ENCODE measurements at regions not wholly inside any gene's neighbourhood (a gene's known extent, or its start where the extent isn't known, plus 50 kb on each side); places are given as distances from the start of the nearest gene placed in this dataset.

- no peak for TF ChIP-seq POLR2A (IDR thresholded peaks at IDR 0.05; ENCODE audit: low read depth, low read length)
- TF ChIP-seq TAF1 (IDR thresholded peaks at IDR 0.05; ENCODE audit: borderline replicate concordance, low read depth, low read length): no peak
Observed at GRCh38 chr5:117417501-117417900, 842.9 kb upstream of the SEMA6A start.

Measured in GM12892 (cell line).